Fibroblast of lung (primary cell): ENCODE measurements at regions not wholly inside any gene's neighbourhood (a gene's known extent, or its start where the extent isn't known, plus 50 kb on each side); places are given as distances from the start of the nearest gene placed in this dataset.

Experiments
- DNase-seq, 2 donors: peaks; one replicate each; pipeline versions ENCODE4 v3.0.0 to v3.0.0-alpha.2; 2010; ENCODE audit warnings: low read depth in 2 of 2
- H2AFZ ChIP-seq: 2 replicates; pipeline ENCODE4 v1.5.1; 2012; ENCODE audit warnings: low read length, control low read depth, inconsistent platforms
- H3K27ac ChIP-seq: 2 replicates; pipeline ENCODE4 v1.5.1; 2011; ENCODE audit warnings: low read length, control low read depth; ENCODE audit not compliant: insufficient read depth
- H3K27me3 ChIP-seq: 2 replicates; pipeline ENCODE4 v1.5.1; 2011; ENCODE audit warnings: mild to moderate bottlenecking, low read length; ENCODE audit not compliant: control insufficient read depth, insufficient read depth
- H3K36me3 ChIP-seq: 2 replicates; pipeline ENCODE4 v1.5.1; 2011; ENCODE audit warnings: low read length; ENCODE audit not compliant: control insufficient read depth, insufficient read depth
- H3K4me1 ChIP-seq: 2 replicates; pipeline ENCODE4 v1.5.1; 2011; ENCODE audit warnings: low read length; ENCODE audit not compliant: control insufficient read depth, insufficient read depth; ENCODE audit errors: extremely low read depth
- H3K4me2 ChIP-seq: 2 replicates; pipeline ENCODE4 v1.5.1; 2011; ENCODE audit warnings: low read length, control low read depth; ENCODE audit not compliant: insufficient read depth; ENCODE audit errors: extremely low read depth
- H3K4me3 ChIP-seq, 4 experiments: fragments of 200-600 bp in 1 of 4; sonication (generic) in 1 of 4; replicated peaks in 1 of 4; 2 replicates each; pipeline ENCODE4 v1.5.1; 2011 to 2016; ENCODE audit warnings: low read length in 4 of 4, low read depth in 3 of 4, mild to moderate bottlenecking in 3 of 4, control low read depth in 2 of 4, inconsistent platforms in 1 of 4, mixed read lengths in 1 of 4; ENCODE audit not compliant: insufficient read depth in 1 of 4; ENCODE audit errors: control extremely low read depth in 1 of 4
- H3K79me2 ChIP-seq: 2 replicates; pipeline ENCODE4 v1.5.1; 2012; ENCODE audit warnings: mild to moderate bottlenecking, low read length, inconsistent platforms; ENCODE audit not compliant: control insufficient read depth, insufficient read depth
- H3K9ac ChIP-seq: 2 replicates; pipeline ENCODE4 v1.5.1; 2011; ENCODE audit warnings: mild to moderate bottlenecking, low read length, control low read depth; ENCODE audit not compliant: insufficient read depth
- H3K9me3 ChIP-seq: 2 replicates; pipeline ENCODE4 v1.5.1; 2012; ENCODE audit warnings: low read depth, low read length; ENCODE audit not compliant: control insufficient read depth, insufficient read depth
- H4K20me1 ChIP-seq: 2 replicates; pipeline ENCODE4 v1.5.1; 2011; ENCODE audit warnings: low read length; ENCODE audit not compliant: control insufficient read depth, insufficient read depth; ENCODE audit errors: extremely low read depth
- EZH2 ChIP-seq: IDR thresholded peaks from 2 replicates; pipeline ENCODE4 v1.5.1; 2012; ENCODE audit warnings: low read length, control low read depth, mild to moderate bottlenecking; ENCODE audit errors: missing control alignments
- TF ChIP-seq, protein P1 (sequence below), 2 donors: IDR thresholded peaks in 1 of 2; conservative IDR thresholded peaks in 1 of 2; 1 replicate in 1 of 2; 2 replicates in 1 of 2; pipeline ENCODE4 v1.5.1; 2011 to 2012; ENCODE audit warnings: low read length in 2 of 2, control low read depth in 1 of 2, inconsistent platforms in 1 of 2, low read depth in 1 of 2, mild to moderate bottlenecking in 1 of 2

DNA sequence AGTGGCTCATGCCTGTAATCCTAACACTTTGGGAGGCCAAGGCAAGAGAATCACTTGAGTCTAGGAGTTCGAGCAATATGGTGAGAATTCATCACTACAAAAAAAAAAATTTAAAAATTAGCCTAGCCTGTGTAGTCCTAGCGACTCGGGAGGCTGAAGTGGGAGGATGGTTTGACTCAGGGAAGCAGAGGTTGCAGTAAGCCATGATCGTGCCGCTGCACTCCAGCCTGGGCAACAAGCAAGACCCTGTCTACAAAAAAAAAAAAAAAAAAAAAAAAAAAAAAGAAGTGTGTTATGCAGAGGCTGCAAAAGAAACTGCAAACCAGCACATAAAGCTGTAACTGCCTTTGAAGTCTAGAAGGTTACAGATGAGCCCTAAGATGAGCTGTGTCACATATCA lies 116.9 kb upstream of the SLC1A3 start:
- Histone ChIP-seq H3K9ac (no peak overlapping the region), H3K79me2 (no peaks in the 10 kb centered on the region), H4K20me1 (no peaks in the 10 kb centered on the region), H3K36me3 (no peaks in the 10 kb centered on the region), H3K9me3 (no peaks in the 10 kb centered on the region), H3K4me1 (peaks cover 3% of the 10 kb centered on the region), H3K27ac (no peak overlapping the region), H2AFZ (no peak overlapping the region), H3K4me3 (no peak overlapping the region), H3K4me2 (no peak overlapping the region), H3K27me3 (no peaks in the 10 kb centered on the region)
- TF ChIP-seq, protein P1, sequence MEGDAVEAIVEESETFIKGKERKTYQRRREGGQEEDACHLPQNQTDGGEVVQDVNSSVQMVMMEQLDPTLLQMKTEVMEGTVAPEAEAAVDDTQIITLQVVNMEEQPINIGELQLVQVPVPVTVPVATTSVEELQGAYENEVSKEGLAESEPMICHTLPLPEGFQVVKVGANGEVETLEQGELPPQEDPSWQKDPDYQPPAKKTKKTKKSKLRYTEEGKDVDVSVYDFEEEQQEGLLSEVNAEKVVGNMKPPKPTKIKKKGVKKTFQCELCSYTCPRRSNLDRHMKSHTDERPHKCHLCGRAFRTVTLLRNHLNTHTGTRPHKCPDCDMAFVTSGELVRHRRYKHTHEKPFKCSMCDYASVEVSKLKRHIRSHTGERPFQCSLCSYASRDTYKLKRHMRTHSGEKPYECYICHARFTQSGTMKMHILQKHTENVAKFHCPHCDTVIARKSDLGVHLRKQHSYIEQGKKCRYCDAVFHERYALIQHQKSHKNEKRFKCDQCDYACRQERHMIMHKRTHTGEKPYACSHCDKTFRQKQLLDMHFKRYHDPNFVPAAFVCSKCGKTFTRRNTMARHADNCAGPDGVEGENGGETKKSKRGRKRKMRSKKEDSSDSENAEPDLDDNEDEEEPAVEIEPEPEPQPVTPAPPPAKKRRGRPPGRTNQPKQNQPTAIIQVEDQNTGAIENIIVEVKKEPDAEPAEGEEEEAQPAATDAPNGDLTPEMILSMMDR (conservative IDR thresholded peaks at IDR 0.05 in 1 of 2, IDR thresholded peaks at IDR 0.05 in 1 of 2; ENCODE audit: low read depth in 1 of 2, low read length in 2 of 2): no peak
- TF ChIP-seq EZH2: no peak
- no peak for DNase-seq

- Histone ChIP-seq H3K9me3 (no peaks in the 10 kb centered on the region), H3K4me1 (peaks cover 8% of the 10 kb centered on the region), H3K79me2 (no peaks in the 10 kb centered on the region), H3K9ac (no peak overlapping the region), H3K27me3 (no peaks in the 10 kb centered on the region), H3K27ac (no peak overlapping the region), H3K36me3 (no peaks in the 10 kb centered on the region), H3K4me3 (no peak overlapping the region), H4K20me1 (no peaks in the 10 kb centered on the region), H3K4me2 (no peak overlapping the region), H2AFZ (no peak overlapping the region)
- TF ChIP-seq EZH2: no peak
- TF ChIP-seq, protein P1 (conservative IDR thresholded peaks at IDR 0.05 in 1 of 2, IDR thresholded peaks at IDR 0.05 in 1 of 2; ENCODE audit: low read depth in 1 of 2, low read length in 2 of 2): no peak
- peak in 1 of 2 donors; percentile 27 for DNase-seq
Observed at GRCh38 chr5:36491856-36492255, 114.5 kb upstream of the SLC1A3 start.

- no peaks in the 10 kb centered on the region for H3K36me3 ChIP-seq
- H3K27ac ChIP-seq: no peak overlapping the region
- H3K4me1 ChIP-seq: peaks cover 8% of the 10 kb centered on the region
- H3K4me3 ChIP-seq: no peak overlapping the region
- no peaks in the 10 kb centered on the region for H3K79me2 ChIP-seq
- H3K4me2 ChIP-seq: no peak overlapping the region
- H3K9ac ChIP-seq: no peak overlapping the region
- H2AFZ ChIP-seq: no peak overlapping the region
- no peaks in the 10 kb centered on the region for H4K20me1 ChIP-seq
- H3K9me3 ChIP-seq: no peaks in the 10 kb centered on the region
- TF ChIP-seq, protein P1 (conservative IDR thresholded peaks at IDR 0.05 in 1 of 2, IDR thresholded peaks at IDR 0.05 in 1 of 2; ENCODE audit: low read depth in 1 of 2, low read length in 2 of 2): no peak
- TF ChIP-seq EZH2: no peak
- peak; percentile 27 to 82 for DNase-seq
- H3K27me3 ChIP-seq: no peaks in the 10 kb centered on the region
Observed at GRCh38 chr5:36492984-36493654, 113.3 kb upstream of the SLC1A3 start.
